ENCODE measurements at regions not wholly inside any gene's neighbourhood (a gene's known extent, or its start where the extent isn't known, plus 50 kb on each side); places are given as distances from the start of the nearest gene placed in this dataset.

DNA sequence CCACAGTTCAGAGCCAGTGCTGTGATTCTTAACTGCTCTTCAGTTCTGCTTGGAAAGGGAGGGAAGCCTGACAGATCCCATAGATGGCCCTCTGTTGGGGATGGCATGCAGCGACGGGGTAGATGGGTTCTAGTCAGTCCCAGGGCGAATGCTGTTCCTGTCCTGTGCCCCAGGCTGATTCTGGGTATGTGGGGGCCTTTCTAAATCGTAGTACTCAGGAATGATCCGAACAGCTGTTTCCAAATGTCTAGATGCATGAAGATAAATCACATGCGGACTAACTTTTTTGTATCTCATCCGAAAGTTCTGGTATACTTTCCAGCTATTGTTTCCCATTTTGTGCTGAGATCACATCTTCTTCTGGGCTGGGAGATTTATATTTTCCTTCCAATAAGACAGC is 186.0 kb upstream of the MKI67 start:
- TF ChIP-seq, protein P1, sequence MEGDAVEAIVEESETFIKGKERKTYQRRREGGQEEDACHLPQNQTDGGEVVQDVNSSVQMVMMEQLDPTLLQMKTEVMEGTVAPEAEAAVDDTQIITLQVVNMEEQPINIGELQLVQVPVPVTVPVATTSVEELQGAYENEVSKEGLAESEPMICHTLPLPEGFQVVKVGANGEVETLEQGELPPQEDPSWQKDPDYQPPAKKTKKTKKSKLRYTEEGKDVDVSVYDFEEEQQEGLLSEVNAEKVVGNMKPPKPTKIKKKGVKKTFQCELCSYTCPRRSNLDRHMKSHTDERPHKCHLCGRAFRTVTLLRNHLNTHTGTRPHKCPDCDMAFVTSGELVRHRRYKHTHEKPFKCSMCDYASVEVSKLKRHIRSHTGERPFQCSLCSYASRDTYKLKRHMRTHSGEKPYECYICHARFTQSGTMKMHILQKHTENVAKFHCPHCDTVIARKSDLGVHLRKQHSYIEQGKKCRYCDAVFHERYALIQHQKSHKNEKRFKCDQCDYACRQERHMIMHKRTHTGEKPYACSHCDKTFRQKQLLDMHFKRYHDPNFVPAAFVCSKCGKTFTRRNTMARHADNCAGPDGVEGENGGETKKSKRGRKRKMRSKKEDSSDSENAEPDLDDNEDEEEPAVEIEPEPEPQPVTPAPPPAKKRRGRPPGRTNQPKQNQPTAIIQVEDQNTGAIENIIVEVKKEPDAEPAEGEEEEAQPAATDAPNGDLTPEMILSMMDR (IDR thresholded peaks at IDR 0.05), result no peak
- TF ChIP-seq POLR2AphosphoS5 (IDR thresholded peaks at IDR 0.05) (no peak), POLR2A (IDR thresholded peaks at IDR 0.05) (no peak)

All from sigmoid colon (tissue), 4 donors.